Activated T-helper 2 cell treated with anti-CD3 and anti-CD28 coated beads, Interferon-gamma antibody, Interleukin-2, Interleukin-4, amounts not matched to agents 10 μg/mL and 5 μg/mL and 100 μg/mL, durations not matched to agents 14 hours and 24 hours and 36 hours (primary cell): ENCODE measurements at regions not wholly inside any gene's neighbourhood (a gene's known extent, or its start where the extent isn't known, plus 50 kb on each side); places are given as distances from the start of the nearest gene placed in this dataset.
"Not testable (repeated sequence)": the region's sequence is repeated elsewhere in the genome, so short reads cannot be mapped to it uniquely, and the experiment has no call there.

Source experiments
- DNase-seq: peaks from one replicate; pipeline ENCODE4 v3.0.0; 2021; ENCODE audit warnings: low spot score
- H3K27ac Mint-ChIP-seq: one replicate; pipeline ENCODE4 v1.8.0; 2021; ENCODE audit warnings: mixed read lengths
- H3K27me3 Mint-ChIP-seq: one replicate; pipeline ENCODE4 v1.8.0; 2021; ENCODE audit warnings: low read depth, mixed read lengths
- H3K36me3 Mint-ChIP-seq: one replicate; pipeline ENCODE4 v1.8.0; 2021; ENCODE audit warnings: low read depth, mixed read lengths
- H3K4me1 Mint-ChIP-seq: one replicate; pipeline ENCODE4 v1.8.0; 2021; ENCODE audit warnings: low read depth, mixed read lengths
- H3K4me3 Mint-ChIP-seq: one replicate; pipeline ENCODE4 v1.8.0; 2021; ENCODE audit warnings: low read depth, mild to moderate bottlenecking, moderate library complexity, mixed read lengths
- H3K9me3 Mint-ChIP-seq: one replicate; pipeline ENCODE4 v1.8.0; 2021; ENCODE audit warnings: mixed read lengths
- intact Hi-C: fragments of 100-400 bp; cut with micrococcal nuclease; formaldehyde crosslinking; loops from one replicate; pipeline ENCODE4 v1.15.1; 2023

- intact Hi-C loops: no loop called here
- no peak overlapping the region for H3K4me3 Mint-ChIP-seq
- DNase-seq: no peak
- H3K9me3 Mint-ChIP-seq: no peaks in the 10 kb centered on the region
- no peak overlapping the region for H3K27ac Mint-ChIP-seq
- no peaks in the 10 kb centered on the region for H3K27me3 Mint-ChIP-seq
- no peaks in the 10 kb centered on the region for H3K36me3 Mint-ChIP-seq
- H3K4me1 Mint-ChIP-seq: no peaks in the 10 kb centered on the region
Measured at GRCh38 chr3:106848099-106848498, 529.1 kb upstream of the CCDC54 start.

GRCh38 chr3:106850437-106850836, 526.8 kb upstream of the CCDC54 start:
- Mint-ChIP-seq H3K36me3 (no peaks in the 10 kb centered on the region), H3K4me3 (no peak overlapping the region), H3K4me1 (no peaks in the 10 kb centered on the region), H3K9me3 (no peaks in the 10 kb centered on the region), H3K27ac (no peak overlapping the region), H3K27me3 (no peaks in the 10 kb centered on the region)
- intact Hi-C loops: no loop called here
- DNase-seq: no peak

- H3K9me3 Mint-ChIP-seq, H3K4me1 Mint-ChIP-seq, intact Hi-C loops, H3K27ac Mint-ChIP-seq, DNase-seq, H3K4me3 Mint-ChIP-seq, H3K27me3 Mint-ChIP-seq, H3K36me3 Mint-ChIP-seq: not testable (repeated sequence)
Measured at GRCh38 chr3:106858321-106858720, 518.9 kb upstream of the CCDC54 start.

- Mint-ChIP-seq H3K9me3 (peaks cover 4% of the 10 kb centered on the region), H3K4me3 (no peak overlapping the region), H3K4me1 (no peaks in the 10 kb centered on the region), H3K27ac (no peak overlapping the region), H3K27me3 (no peaks in the 10 kb centered on the region), H3K36me3 (no peaks in the 10 kb centered on the region)
- no peak for DNase-seq
- intact Hi-C loops: no loop called here
Measured at GRCh38 chr3:106860182-106860581, 517.1 kb upstream of the CCDC54 start.

- DNase-seq: no peak
Measured at GRCh38 chr3:106862067-106862466, 515.2 kb upstream of the CCDC54 start.

GRCh38 chr3:106877627-106878026, 499.6 kb upstream of the CCDC54 start:
- no peaks in the 10 kb centered on the region for H3K9me3 Mint-ChIP-seq
- no peaks in the 10 kb centered on the region for H3K27me3 Mint-ChIP-seq
- intact Hi-C loops: no loop called here
- peaks cover 1% of the 10 kb centered on the region for H3K4me1 Mint-ChIP-seq
- H3K4me3 Mint-ChIP-seq: no peak overlapping the region
- DNase-seq: no peak
- no peaks in the 10 kb centered on the region for H3K36me3 Mint-ChIP-seq
- no peak overlapping the region for H3K27ac Mint-ChIP-seq

More at GRCh38 chr3:106862067-106862466, 515.2 kb upstream of the CCDC54 start:
- intact Hi-C loops: no loop called here
- no peaks in the 10 kb centered on the region for H3K4me1 Mint-ChIP-seq
- no peak overlapping the region for H3K4me3 Mint-ChIP-seq
- no peaks in the 10 kb centered on the region for H3K36me3 Mint-ChIP-seq
- no peaks in the 10 kb centered on the region for H3K27me3 Mint-ChIP-seq
- peaks cover 4% of the 10 kb centered on the region for H3K9me3 Mint-ChIP-seq
- H3K27ac Mint-ChIP-seq: no peak overlapping the region

GRCh38 chr3:106880206-106880605, 497.0 kb upstream of the CCDC54 start:
- Mint-ChIP-seq H3K9me3 (no peaks in the 10 kb centered on the region), H3K4me1 (peaks cover 1% of the 10 kb centered on the region), H3K36me3 (no peaks in the 10 kb centered on the region), H3K27me3 (no peaks in the 10 kb centered on the region), H3K27ac (no peak overlapping the region), H3K4me3 (no peak overlapping the region)
- DNase-seq: no peak
- intact Hi-C loops: no loop called here

- DNase-seq: no peak
- intact Hi-C loops: no loop called here
- Mint-ChIP-seq H3K36me3 (no peaks in the 10 kb centered on the region), H3K4me1 (peaks cover 1% of the 10 kb centered on the region), H3K27me3 (no peaks in the 10 kb centered on the region), H3K27ac (no peak overlapping the region), H3K9me3 (no peaks in the 10 kb centered on the region), H3K4me3 (no peak overlapping the region)
Measured at GRCh38 chr3:106881186-106881585, 496.1 kb upstream of the CCDC54 start.

GRCh38 chr3:106882297-106882696, 494.9 kb upstream of the CCDC54 start:
- H3K4me1 Mint-ChIP-seq: peaks cover 1% of the 10 kb centered on the region
- no peak for DNase-seq
- no peak overlapping the region for H3K27ac Mint-ChIP-seq
- intact Hi-C loops: no loop called here
- no peaks in the 10 kb centered on the region for H3K9me3 Mint-ChIP-seq
- no peaks in the 10 kb centered on the region for H3K36me3 Mint-ChIP-seq
- H3K4me3 Mint-ChIP-seq: no peak overlapping the region
- no peaks in the 10 kb centered on the region for H3K27me3 Mint-ChIP-seq

- Mint-ChIP-seq H3K4me3 (no peak overlapping the region), H3K36me3 (no peaks in the 10 kb centered on the region), H3K27ac (no peak overlapping the region), H3K27me3 (no peaks in the 10 kb centered on the region), H3K4me1 (no peaks in the 10 kb centered on the region), H3K9me3 (no peaks in the 10 kb centered on the region)
- intact Hi-C loops: no loop called here
- no peak for DNase-seq
Measured at GRCh38 chr3:106906074-106906473, 471.2 kb upstream of the CCDC54 start.

- Mint-ChIP-seq H3K9me3 (no peaks in the 10 kb centered on the region), H3K4me3 (no peak overlapping the region), H3K27ac (no peak overlapping the region), H3K36me3 (no peaks in the 10 kb centered on the region), H3K27me3 (no peaks in the 10 kb centered on the region), H3K4me1 (no peaks in the 10 kb centered on the region)
- intact Hi-C loops: no loop called here
- DNase-seq: no peak
Measured at GRCh38 chr3:106908181-106908938, 468.9 kb upstream of the CCDC54 start.

- intact Hi-C loops: no loop called here
- no peak for DNase-seq
- H3K4me3 Mint-ChIP-seq: no peak overlapping the region
Measured at GRCh38 chr3:106913111-106913698, 464.0 kb upstream of the CCDC54 start.

GRCh38 chr3:106913966-106914365, 463.3 kb upstream of the CCDC54 start:
- H3K4me1 Mint-ChIP-seq: no peaks in the 10 kb centered on the region
- no peak overlapping the region for H3K4me3 Mint-ChIP-seq
- intact Hi-C loops: no loop called here
- DNase-seq: no peak
- no peaks in the 10 kb centered on the region for H3K9me3 Mint-ChIP-seq
- no peak overlapping the region for H3K27ac Mint-ChIP-seq
- no peaks in the 10 kb centered on the region for H3K27me3 Mint-ChIP-seq
- H3K36me3 Mint-ChIP-seq: no peaks in the 10 kb centered on the region

More at GRCh38 chr3:106913111-106913698, 464.0 kb upstream of the CCDC54 start:
- H3K9me3 Mint-ChIP-seq: no peaks in the 10 kb centered on the region
- H3K4me1 Mint-ChIP-seq: no peaks in the 10 kb centered on the region
- no peak overlapping the region for H3K27ac Mint-ChIP-seq
- H3K27me3 Mint-ChIP-seq: no peaks in the 10 kb centered on the region
- H3K36me3 Mint-ChIP-seq: no peaks in the 10 kb centered on the region
